SIG-M5 (cell line): ENCODE measurements at regions not wholly inside any gene's neighbourhood (a gene's known extent, or its start where the extent isn't known, plus 50 kb on each side); places are given as distances from the start of the nearest gene placed in this dataset.
"Not testable (repeated sequence)": the region's sequence is repeated elsewhere in the genome, so short reads cannot be mapped to it uniquely, and the experiment has no call there.

ENCODE experiments used
- DNase-seq: peaks from one replicate; lab custom pipeline; 2025; lab: John Stamatoyannopoulos, UW

GRCh38 chr3:159273070-159273469, 471.2 kb downstream of the MFSD1 start:
- DNase-seq: no peak

GRCh38 chr3:159273608-159274007, 471.8 kb downstream of the MFSD1 start:
- no peak for DNase-seq

DNA sequence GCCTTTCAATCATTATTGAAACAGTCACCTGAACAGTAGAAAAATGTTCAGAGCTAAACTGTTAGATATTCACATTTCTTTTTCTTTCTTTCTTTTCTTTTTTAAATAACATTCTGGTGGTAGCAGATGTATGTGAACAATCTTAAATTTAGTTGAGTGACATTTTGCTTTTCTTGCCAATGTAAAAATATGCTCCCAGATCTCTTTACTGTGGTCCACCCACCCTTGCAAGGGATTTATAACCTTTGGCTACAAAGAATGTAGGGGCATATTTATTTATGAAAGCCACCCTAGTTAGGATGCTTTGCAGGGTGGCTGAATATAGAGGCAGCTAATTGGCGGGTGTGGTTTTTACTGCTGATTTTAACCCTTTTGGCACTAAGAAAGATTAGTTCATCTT, 473.9 kb downstream of the MFSD1 start:
- DNase-seq: no peak

DNA sequence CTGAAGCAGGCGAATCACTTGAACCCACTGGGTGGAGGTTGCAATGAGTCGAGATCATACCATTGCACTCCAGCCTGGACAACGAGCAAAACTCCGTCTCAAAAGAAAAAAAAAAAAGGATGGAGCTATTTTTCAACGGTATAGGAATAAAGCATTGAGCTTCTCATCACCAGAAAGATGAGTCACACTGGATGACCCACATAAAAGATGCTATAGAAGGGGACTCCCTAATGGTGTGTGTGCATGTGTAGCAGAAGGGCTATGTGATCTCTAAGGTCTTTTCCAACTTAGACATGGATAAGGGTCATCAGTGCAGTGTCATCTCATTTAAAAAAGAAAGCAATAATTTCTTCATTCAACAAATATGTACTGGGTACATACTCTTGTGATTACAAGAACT, 476.0 kb downstream of the MFSD1 start:
- no peak for DNase-seq

- DNase-seq: no peak
Measured at GRCh38 chr3:159280386-159281191, 478.7 kb downstream of the MFSD1 start.

DNA sequence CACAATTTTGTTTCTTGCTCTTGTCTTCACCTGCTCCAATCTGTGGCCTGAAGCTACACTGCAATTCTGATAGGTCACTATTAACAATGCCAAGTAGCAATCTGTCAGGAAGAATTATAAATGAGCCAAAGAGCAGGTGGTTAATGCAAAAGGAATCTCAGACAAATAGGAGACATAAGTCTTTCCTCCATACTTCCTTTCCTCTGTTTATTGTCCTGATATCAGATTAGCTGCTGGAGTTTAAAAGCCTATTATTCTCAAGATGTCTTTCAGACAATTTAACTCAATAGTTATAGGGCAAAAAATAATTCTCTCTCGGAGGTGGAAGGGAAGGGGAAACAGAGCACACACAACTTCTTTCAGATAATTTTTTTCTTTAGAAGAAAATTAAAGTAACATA, 491.6 kb downstream of the MFSD1 start:
- no peak for DNase-seq

DNA sequence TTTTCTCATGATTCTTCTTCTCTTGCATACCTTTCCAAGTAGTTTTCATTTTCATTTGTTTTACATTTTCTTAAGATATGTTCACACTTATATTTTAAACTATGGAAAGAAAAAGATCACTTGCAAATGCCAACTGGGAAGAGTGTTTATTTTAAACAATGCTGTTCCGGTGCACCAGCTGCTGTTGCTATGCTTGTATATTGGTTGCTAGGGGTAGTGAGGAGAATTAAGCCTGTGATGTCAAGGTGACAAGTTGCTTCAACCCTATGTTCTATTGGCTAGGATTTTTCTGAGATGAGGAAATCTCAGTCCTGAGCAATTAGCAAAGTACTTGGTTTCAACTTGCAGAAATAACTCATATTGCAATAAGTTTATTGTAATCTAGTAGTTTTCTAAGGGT, 500.1 kb downstream of the MFSD1 start:
- DNase-seq: no peak

GRCh38 chr3:159305017-159305416, 503.2 kb downstream of the MFSD1 start:
- no peak for DNase-seq

GRCh38 chr3:159316706-159317105, 514.9 kb downstream of the MFSD1 start:
- not testable (repeated sequence) for DNase-seq

DNA sequence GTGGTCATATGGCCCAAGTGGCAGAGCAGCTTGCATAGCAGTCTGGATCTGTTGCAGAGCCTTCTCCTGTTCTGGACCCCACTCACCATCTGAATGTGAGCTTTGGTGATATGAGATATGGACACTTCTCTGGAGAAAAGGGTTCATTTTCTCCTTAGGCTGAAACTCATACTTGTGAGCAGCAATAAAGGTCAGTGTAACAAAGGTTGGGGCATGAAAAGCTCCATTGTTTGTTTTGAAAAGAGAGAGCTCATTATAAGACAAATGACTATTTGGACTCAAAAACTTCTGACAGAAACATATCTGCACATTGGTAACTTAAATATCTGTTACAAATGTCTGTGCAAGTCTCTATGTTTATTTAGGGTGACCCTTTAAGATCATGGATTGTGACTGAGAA, 517.3 kb downstream of the MFSD1 start:
- DNase-seq: no peak

DNA sequence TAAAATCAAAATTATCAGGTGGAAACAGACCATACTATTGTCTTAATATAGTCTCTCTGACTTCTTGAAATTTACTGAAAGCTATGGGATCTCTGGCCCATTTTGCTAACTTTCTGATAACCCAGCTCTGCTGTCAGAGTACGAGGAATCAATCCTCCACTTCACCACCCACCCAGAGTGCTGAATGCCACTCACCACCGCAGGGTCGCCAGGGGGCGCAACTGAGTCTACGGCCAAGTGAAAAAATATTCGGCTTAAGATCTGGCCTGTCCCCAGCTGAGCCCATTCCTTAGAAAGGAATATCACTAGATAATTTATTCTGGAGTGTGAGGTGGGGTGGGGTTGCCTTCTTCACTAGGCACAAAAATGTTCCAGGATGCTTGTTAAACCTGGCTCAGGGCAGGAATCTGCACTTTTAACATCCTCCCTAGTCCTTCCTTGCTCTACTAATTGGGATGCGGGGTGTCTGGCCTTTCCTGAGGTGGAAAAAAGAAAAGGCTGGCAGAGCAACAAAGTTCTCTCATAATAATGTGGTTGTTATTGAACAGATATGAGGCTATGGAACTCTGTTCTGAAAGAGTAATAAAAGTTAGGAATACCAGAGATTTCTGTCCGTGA, 520.6 kb downstream of the MFSD1 start:
- no peak for DNase-seq

- no peak for DNase-seq
Measured at GRCh38 chr3:159323848-159324247, 522.0 kb downstream of the MFSD1 start.

- no peak for DNase-seq
Measured at GRCh38 chr3:159326998-159327397, 525.1 kb downstream of the MFSD1 start.

GRCh38 chr3:159332535-159333099, 530.8 kb downstream of the MFSD1 start:
- DNase-seq: no peak

- no peak for DNase-seq
Measured at GRCh38 chr3:159339131-159339530, 537.3 kb downstream of the MFSD1 start.

DNA sequence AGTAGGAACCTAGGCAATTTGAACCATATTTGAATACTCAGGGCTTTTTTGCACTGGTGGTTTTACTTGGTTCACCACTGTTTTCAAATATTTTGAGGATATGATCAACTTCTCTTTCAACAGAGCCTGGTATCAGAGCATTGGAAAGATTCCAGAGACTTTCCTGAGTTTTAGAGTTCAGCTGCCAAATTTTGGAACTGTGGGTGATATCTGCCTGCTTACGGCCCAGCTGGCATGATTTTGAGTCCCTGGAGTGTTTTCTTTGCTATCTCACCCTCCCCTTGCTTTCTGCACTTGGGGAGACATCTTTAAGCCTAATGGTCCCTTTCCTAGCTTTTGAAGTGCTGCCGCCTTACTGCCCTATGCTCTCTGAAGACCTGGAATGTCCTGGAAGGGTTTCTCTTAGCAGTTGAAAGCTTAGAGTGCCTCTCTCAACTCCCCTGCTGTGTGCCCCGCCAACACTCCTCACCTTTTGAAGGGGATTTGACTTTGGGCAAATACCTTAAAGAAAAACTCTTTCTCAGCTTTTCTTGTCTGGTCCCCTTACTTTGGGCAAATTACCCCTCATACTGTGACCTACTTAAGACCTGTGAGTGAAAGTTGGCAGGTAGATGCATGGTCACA, 539.1 kb downstream of the MFSD1 start:
- DNase-seq: no peak

- no peak for DNase-seq
Measured at GRCh38 chr3:159346271-159346903, 544.5 kb downstream of the MFSD1 start.

- no peak for DNase-seq
Measured at GRCh38 chr3:159348431-159348830, 546.6 kb downstream of the MFSD1 start.

DNA sequence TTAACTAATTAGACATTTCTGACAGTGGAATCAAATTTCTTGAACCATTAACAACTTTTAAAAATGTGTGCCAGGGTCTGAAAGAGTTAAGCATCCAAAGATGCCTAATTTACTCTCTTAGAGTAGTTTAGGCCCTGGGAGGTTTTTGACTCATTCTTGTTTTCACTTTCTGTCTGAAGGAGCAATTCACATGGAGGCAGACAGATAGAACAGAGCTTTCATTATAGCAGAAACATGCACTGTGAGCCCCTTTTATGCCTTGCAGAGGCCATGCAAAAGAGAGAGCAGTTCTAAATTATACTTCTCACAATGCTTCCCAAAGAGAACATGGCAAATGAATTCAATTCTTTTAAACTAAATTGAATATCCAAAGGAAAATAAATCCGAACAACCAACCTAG, 554.8 kb downstream of the MFSD1 start:
- no peak for DNase-seq

DNA sequence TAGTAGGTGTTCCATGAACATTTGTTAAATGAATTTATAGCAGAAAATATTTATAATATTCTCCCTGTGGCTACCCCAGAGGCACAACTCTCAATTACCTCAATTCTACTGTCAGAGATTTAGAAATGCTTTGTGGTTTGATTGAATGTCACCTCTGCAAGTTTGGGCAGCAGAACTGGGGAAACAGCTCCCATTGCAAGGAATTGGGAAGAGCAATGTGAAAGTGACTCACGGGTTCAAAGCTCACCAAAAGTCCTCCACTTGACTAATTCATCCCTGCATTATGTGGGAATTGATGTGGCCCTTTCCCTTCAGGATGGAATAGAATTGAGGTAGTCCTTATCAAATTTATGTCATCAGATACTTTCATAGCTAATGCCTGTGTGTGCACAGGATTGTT, 562.7 kb downstream of the MFSD1 start:
- DNase-seq: no peak

DNA sequence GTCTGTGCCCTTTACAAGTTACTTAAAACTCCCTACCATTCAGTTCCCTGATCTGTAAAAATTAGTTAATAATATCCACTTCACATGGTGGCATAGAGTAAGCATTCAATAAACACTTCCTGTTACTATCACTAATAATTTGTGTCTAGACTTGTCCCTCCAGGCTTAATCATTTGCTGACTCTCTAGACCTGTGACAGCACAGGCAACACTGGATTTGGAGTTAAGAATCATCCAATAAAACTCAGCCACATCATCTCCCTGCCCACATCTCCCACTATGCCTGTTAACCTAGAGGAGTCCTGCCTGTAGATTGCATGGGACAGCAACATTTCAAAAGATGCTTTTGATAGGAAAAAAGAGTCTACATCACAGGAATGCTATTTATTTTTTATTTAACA, 564.6 kb downstream of the MFSD1 start:
- no peak for DNase-seq

GRCh38 chr3:159371961-159372360, 570.1 kb downstream of the MFSD1 start:
- no peak for DNase-seq
